ENCODE measurements at regions not wholly inside any gene's neighbourhood (a gene's known extent, or its start where the extent isn't known, plus 50 kb on each side); places are given as distances from the start of the nearest gene placed in this dataset.

DNA sequence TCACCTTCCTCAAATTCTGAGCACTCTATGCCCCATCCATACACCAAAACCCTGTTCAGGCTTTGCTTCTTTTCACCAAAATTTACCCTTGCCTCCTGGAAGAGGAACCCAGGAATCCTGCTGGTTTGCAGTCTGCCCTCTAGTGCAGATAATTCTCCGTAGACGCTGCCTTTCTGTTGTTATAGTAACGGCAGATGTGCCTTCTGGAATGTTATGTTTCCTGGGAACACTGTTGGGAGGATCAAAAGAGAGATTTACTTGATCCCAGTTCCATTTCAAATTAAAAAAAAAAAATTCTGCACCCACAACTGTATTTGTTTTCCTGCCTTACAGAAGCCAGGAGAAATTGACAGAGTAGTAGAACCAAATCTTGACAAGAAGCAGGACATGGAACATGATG lies 104.2 kb upstream of the RMST start:
- H3K4me1 ChIP-seq (ENCODE audit: control insufficient read depth, insufficient read depth, low read length) = no peaks in the 10 kb centered on the region
- 60% methylated on average over 1 of the region's 3 CpGs for WGBS (ENCODE audit: insufficient coverage, low lambda C conversion rate)
- no peak for DNase-seq
- H3K27me3 ChIP-seq (ENCODE audit: control insufficient read depth, insufficient read depth, low read length) = no peaks in the 10 kb centered on the region
- H3K4me3 ChIP-seq (ENCODE audit: low read length) = no peak overlapping the region
- H3K9me3 ChIP-seq (ENCODE audit: control insufficient read depth, low read depth, low read length) = no peaks in the 10 kb centered on the region
- no peak overlapping the region for H3K27ac ChIP-seq (ENCODE audit: low read length)
- no peaks in the 10 kb centered on the region for H3K36me3 ChIP-seq (ENCODE audit: control insufficient read depth, insufficient read depth, low read length)

DNA sequence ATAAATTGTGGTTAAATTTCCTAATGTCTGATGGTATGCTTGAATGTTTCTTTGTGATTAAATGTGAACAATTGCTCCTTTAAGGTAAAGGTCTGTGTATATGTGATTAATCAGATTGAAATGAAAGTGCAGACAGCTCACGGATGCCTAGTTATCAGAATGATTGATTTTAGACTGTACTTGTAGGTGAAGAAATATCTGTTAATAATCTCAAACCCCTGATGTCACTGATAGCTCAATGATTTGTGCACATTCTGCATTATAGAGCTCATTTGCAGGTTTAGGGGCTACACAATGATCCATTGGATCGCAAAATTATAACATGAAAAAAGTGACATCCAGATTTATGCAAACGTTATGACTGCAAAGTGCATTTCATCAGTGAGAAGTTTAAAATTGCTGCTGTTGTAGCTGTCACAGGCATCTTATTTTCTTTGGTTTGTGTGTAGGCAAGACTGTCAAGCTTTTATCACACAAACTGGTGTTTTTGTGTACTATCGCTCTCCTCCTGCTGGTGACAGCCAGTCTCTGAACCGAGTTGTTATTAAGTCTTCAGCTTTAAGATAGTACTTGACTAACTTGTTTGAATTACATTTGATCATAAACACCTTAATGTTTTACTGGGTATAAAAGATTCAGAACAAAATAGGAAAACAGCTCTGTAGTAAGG lies 103.4 kb upstream of the RMST start:
- Histone ChIP-seq H3K9me3 (ENCODE audit: control insufficient read depth, low read depth, low read length) (no peaks in the 10 kb centered on the region), H3K4me3 (ENCODE audit: low read length) (no peak overlapping the region), H3K27me3 (ENCODE audit: control insufficient read depth, insufficient read depth, low read length) (no peaks in the 10 kb centered on the region), H3K4me1 (ENCODE audit: control insufficient read depth, insufficient read depth, low read length) (no peaks in the 10 kb centered on the region), H3K27ac (ENCODE audit: low read length) (no peak overlapping the region), H3K36me3 (ENCODE audit: control insufficient read depth, insufficient read depth, low read length) (no peaks in the 10 kb centered on the region)
- DNase-seq = no peak
- WGBS (ENCODE audit: insufficient coverage, low lambda C conversion rate) = 60% methylated on average over 1 of the region's 5 CpGs

DNA sequence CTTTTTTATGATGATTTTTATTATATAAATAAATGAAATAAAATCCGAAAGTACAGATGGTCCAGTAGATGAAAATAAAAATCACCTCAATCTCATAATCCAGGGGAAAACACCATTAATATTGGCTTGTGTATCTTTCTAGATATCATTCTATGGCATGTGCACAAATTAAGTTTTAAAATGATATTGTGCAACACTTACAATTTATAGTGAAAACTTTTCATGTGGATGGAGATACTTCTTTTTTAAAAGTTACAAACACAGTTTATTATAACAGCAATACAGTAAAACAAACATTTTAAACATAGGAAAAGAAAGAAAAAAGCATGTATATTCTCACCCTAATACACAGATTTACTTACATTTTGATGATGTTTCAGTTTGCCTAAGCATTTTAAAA lies 98.9 kb upstream of the RMST start:
- Histone ChIP-seq H3K36me3 (ENCODE audit: control insufficient read depth, insufficient read depth, low read length) (no peaks in the 10 kb centered on the region), H3K27ac (ENCODE audit: low read length) (no peak overlapping the region), H3K4me1 (ENCODE audit: control insufficient read depth, insufficient read depth, low read length) (no peaks in the 10 kb centered on the region), H3K4me3 (ENCODE audit: low read length) (no peak overlapping the region), H3K9me3 (ENCODE audit: control insufficient read depth, low read depth, low read length) (no peaks in the 10 kb centered on the region), H3K27me3 (ENCODE audit: control insufficient read depth, insufficient read depth, low read length) (no peaks in the 10 kb centered on the region)
- WGBS (ENCODE audit: insufficient coverage, low lambda C conversion rate) = 86% methylated on average over 1 of the region's 1 CpG
- DNase-seq = no peak

DNA sequence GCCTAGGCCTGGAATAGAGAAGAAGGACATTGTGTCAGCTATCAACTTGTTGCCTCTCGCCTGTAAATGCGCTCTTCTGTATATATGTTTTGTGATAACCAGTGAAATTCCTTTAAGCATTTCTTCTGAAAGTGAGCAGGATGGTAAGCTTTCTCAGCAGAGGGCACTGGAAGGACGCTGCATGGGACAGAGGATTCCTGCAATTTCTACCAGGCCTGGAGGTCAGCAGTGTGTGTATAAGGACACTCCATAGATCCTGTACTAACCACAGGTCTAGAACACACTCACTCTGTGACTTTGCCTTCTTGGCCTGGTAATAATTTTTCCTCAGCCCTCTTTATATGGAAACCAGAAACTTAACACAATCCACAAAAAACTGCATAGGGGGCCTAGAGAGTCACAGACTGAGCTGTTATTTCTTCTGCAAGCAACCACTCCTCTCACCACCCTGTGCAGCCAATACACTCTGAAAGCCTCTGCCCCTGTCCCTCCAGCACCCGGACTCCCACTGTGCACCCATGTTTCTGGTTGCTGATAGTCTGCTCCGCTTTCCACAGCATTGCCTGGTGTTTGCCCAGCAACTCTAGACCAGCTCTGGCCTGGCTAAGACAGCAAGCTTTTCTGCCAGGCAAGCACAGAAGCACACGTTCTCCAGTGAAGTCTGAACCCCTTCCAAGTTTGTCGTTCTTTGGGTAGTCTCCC lies 94.0 kb upstream of the RMST start:
- no peaks in the 10 kb centered on the region for H3K36me3 ChIP-seq (ENCODE audit: control insufficient read depth, insufficient read depth, low read length)
- H3K27me3 ChIP-seq (ENCODE audit: control insufficient read depth, insufficient read depth, low read length) = no peaks in the 10 kb centered on the region
- no peak overlapping the region for H3K4me3 ChIP-seq (ENCODE audit: low read length)
- H3K4me1 ChIP-seq (ENCODE audit: control insufficient read depth, insufficient read depth, low read length) = no peaks in the 10 kb centered on the region
- no peaks in the 10 kb centered on the region for H3K9me3 ChIP-seq (ENCODE audit: control insufficient read depth, low read depth, low read length)
- WGBS (ENCODE audit: insufficient coverage, low lambda C conversion rate) = 90% methylated on average over 2 of the region's 7 CpGs
- no peak overlapping the region for H3K27ac ChIP-seq (ENCODE audit: low read length)
- no peak for DNase-seq

DNA sequence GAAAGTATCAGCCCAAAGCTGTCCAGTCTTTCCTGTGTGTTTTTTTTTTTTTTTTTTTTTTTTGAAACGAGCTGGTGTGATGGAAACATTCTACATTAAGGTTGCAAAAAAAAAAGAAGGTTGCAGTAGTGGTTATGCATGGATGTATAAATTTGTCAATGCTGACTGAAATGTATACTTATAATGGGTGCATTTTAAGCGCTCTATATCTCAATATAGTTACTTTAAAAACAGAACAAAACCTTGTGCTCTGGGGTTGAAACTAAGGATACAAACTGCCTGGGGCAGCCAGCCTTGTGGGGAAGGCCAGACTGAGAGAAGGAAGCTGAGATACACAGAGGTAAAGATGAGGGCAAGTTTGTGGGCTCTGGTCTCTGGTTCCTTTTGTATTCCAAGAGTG lies 87.3 kb upstream of the RMST start:
- no peak for DNase-seq
- H3K9me3 ChIP-seq (ENCODE audit: control insufficient read depth, low read depth, low read length) = no peaks in the 10 kb centered on the region
- no peaks in the 10 kb centered on the region for H3K27me3 ChIP-seq (ENCODE audit: control insufficient read depth, insufficient read depth, low read length)
- WGBS (ENCODE audit: insufficient coverage, low lambda C conversion rate) = 100% methylated on average over 1 of the region's 2 CpGs
- no peak overlapping the region for H3K4me3 ChIP-seq (ENCODE audit: low read length)
- H3K36me3 ChIP-seq (ENCODE audit: control insufficient read depth, insufficient read depth, low read length) = no peaks in the 10 kb centered on the region
- no peak overlapping the region for H3K27ac ChIP-seq (ENCODE audit: low read length)
- no peaks in the 10 kb centered on the region for H3K4me1 ChIP-seq (ENCODE audit: control insufficient read depth, insufficient read depth, low read length)

DNA sequence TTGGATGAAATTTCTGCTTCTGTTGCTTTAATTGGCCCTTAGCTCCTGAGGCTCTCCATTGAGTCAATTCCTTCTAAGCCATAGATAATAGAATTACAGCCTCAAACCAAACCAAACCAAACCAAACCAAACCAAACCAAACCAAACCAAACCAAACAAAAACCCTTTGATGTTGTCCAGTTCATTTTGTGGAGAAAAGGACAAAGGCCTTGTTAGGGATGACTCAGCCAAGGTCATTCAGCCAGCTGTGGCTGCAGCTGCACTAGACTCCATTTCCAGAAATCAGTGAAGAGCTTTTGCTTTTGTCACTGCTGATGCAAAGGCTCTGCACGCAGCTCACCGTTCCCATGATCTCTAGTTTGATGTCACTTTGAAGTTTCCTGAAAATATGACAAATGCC lies 82.2 kb upstream of the RMST start:
- no peaks in the 10 kb centered on the region for H3K9me3 ChIP-seq (ENCODE audit: control insufficient read depth, low read depth, low read length)
- no peaks in the 10 kb centered on the region for H3K36me3 ChIP-seq (ENCODE audit: control insufficient read depth, insufficient read depth, low read length)
- no peak for DNase-seq
- no peak overlapping the region for H3K4me3 ChIP-seq (ENCODE audit: low read length)
- H3K27ac ChIP-seq (ENCODE audit: low read length) = no peak overlapping the region
- WGBS (ENCODE audit: insufficient coverage, low lambda C conversion rate) = no CpG with 5 or more reads among the region's 2 CpGs
- no peaks in the 10 kb centered on the region for H3K27me3 ChIP-seq (ENCODE audit: control insufficient read depth, insufficient read depth, low read length)
- no peaks in the 10 kb centered on the region for H3K4me1 ChIP-seq (ENCODE audit: control insufficient read depth, insufficient read depth, low read length)

DNA sequence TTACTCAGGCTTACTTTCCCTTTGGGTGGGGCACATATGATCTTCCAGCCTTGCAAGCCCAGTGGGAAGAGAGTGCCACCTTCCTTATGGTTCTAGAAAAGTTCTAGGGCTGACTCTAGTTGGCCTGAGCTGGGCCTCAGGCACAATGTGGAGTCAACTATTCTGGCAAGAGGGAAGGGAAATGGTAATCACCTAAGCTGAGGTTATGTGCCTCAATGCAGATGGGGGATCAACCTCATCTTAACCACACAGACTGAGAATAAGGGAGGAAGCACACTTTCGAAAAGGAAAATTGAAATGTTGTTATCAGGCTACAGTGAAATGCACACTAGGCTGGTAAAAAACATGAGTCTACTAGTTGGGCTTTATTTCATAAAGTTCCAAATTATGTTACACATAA lies 77.5 kb upstream of the RMST start:
- no peaks in the 10 kb centered on the region for H3K27me3 ChIP-seq (ENCODE audit: control insufficient read depth, insufficient read depth, low read length)
- no CpG with 5 or more reads among the region's 1 CpG for WGBS (ENCODE audit: insufficient coverage, low lambda C conversion rate)

DNA sequence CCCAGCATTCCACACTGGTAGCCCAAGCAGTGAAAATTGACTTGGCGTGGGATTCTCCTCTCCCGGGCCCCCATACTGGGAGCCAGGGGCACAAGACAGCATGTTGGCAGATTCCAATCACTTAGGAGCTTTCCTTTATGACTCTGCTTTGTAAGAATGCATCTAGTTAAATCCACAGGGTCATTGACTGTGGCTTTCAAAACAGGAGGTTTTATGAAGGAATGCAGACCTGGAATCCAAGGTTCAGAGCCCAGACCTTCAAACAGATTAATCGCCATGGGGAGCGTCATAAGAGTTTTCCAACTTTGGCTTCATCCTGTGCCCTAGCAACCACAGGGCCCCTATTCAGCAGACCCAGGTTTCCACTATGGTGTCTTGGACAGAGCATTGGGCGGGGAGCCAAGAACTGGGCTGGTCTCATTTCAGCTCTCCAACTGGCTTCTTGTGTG lies 76.4 kb upstream of the RMST start:
- H3K4me1 ChIP-seq (ENCODE audit: control insufficient read depth, insufficient read depth, low read length) = no peaks in the 10 kb centered on the region
- H3K9me3 ChIP-seq (ENCODE audit: control insufficient read depth, low read depth, low read length) = no peaks in the 10 kb centered on the region
- no CpG with 5 or more reads among the region's 5 CpGs for WGBS (ENCODE audit: insufficient coverage, low lambda C conversion rate)
- no peak overlapping the region for H3K27ac ChIP-seq (ENCODE audit: low read length)
- no peaks in the 10 kb centered on the region for H3K27me3 ChIP-seq (ENCODE audit: control insufficient read depth, insufficient read depth, low read length)
- no peaks in the 10 kb centered on the region for H3K36me3 ChIP-seq (ENCODE audit: control insufficient read depth, insufficient read depth, low read length)
- peak in 1 of 2 donors; percentile 2 for DNase-seq
- no peak overlapping the region for H3K4me3 ChIP-seq (ENCODE audit: low read length)

More for the DNA sequence above, 77.5 kb upstream of the RMST start:
- no peak overlapping the region for H3K4me3 ChIP-seq (ENCODE audit: low read length)
- H3K9me3 ChIP-seq (ENCODE audit: control insufficient read depth, low read depth, low read length) = no peaks in the 10 kb centered on the region
- no peak for DNase-seq
- H3K36me3 ChIP-seq (ENCODE audit: control insufficient read depth, insufficient read depth, low read length) = no peaks in the 10 kb centered on the region
- no peaks in the 10 kb centered on the region for H3K4me1 ChIP-seq (ENCODE audit: control insufficient read depth, insufficient read depth, low read length)
- H3K27ac ChIP-seq (ENCODE audit: low read length) = no peak overlapping the region

DNA sequence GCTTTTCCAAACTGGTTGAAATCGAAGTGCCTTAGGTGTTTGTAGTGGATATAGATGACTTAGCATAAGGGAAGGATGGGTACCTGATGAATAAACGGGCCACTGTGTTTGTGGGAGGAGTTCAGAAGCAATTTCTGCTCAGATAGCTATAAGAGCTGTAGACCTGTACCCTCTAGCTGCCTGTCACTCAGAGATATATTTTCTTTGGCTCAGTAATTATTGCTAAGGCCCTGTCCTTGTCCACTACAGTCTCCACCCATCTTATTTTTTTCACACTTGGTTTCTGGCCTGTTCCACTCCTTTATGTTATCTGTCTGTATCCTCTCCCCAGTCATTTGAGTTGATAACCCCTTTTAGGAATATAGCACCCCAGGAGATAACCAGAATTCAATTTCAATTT lies 74.8 kb upstream of the RMST start:
- H3K4me3 ChIP-seq (ENCODE audit: low read length) = no peak overlapping the region
- H3K27me3 ChIP-seq (ENCODE audit: control insufficient read depth, insufficient read depth, low read length) = no peaks in the 10 kb centered on the region
- no peak for DNase-seq
- no peaks in the 10 kb centered on the region for H3K4me1 ChIP-seq (ENCODE audit: control insufficient read depth, insufficient read depth, low read length)
- no peak overlapping the region for H3K27ac ChIP-seq (ENCODE audit: low read length)
- WGBS (ENCODE audit: insufficient coverage, low lambda C conversion rate) = no CpG with 5 or more reads among the region's 2 CpGs
- no peaks in the 10 kb centered on the region for H3K36me3 ChIP-seq (ENCODE audit: control insufficient read depth, insufficient read depth, low read length)
- no peaks in the 10 kb centered on the region for H3K9me3 ChIP-seq (ENCODE audit: control insufficient read depth, low read depth, low read length)

DNA sequence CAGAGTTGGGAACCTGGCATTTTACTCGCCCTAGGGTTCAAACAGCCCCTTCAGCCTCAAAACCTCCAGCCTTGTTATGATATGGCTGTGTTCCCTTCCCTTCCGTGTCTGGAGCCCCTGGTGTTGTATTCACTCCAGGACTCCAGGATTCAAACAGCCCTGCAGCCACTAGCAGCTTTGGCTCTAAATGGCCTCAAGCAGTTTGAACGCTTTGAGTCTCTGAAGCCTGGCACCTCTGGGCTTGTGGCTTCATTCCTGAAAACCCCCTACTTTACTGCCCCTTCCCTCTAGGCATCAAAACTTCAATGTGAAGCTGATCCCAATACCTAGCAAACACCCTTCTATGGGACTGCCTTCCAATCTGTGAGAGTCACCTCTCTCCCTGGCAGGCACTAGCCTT lies 67.9 kb upstream of the RMST start:
- Histone ChIP-seq H3K27ac (ENCODE audit: low read length) (no peak overlapping the region), H3K27me3 (ENCODE audit: control insufficient read depth, insufficient read depth, low read length) (no peaks in the 10 kb centered on the region), H3K36me3 (ENCODE audit: control insufficient read depth, insufficient read depth, low read length) (no peaks in the 10 kb centered on the region), H3K9me3 (ENCODE audit: control insufficient read depth, low read depth, low read length) (no peaks in the 10 kb centered on the region), H3K4me3 (ENCODE audit: low read length) (no peak overlapping the region), H3K4me1 (ENCODE audit: control insufficient read depth, insufficient read depth, low read length) (no peaks in the 10 kb centered on the region)
- WGBS (ENCODE audit: insufficient coverage, low lambda C conversion rate) = no CpG with 5 or more reads among the region's 3 CpGs
- DNase-seq = no peak

DNA sequence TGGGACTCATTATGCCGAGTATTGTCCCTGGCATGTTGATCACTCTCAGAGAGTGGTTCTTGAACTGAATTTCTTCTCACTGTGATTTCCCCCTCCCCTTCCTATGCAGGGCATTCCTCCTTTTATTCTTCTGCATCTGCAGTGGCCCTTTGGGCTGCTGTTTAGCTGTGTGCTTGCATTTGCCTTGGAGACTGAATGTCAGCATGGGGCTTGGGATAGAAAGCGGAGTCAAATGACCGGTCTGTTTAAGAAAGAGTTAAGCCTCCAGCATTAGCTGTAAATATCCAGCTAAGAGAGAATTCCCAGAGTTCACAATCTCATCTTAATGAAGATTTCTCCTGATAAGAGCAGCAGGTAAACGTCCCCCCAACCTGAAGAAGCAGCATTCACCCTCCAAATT lies 65.6 kb upstream of the RMST start:
- no peak for DNase-seq
- Histone ChIP-seq H3K27ac (ENCODE audit: low read length) (no peak overlapping the region), H3K36me3 (ENCODE audit: control insufficient read depth, insufficient read depth, low read length) (no peaks in the 10 kb centered on the region), H3K4me1 (ENCODE audit: control insufficient read depth, insufficient read depth, low read length) (no peaks in the 10 kb centered on the region), H3K9me3 (ENCODE audit: control insufficient read depth, low read depth, low read length) (no peaks in the 10 kb centered on the region), H3K27me3 (ENCODE audit: control insufficient read depth, insufficient read depth, low read length) (no peaks in the 10 kb centered on the region), H3K4me3 (ENCODE audit: low read length) (no peak overlapping the region)
- 20% methylated on average over 1 of the region's 4 CpGs for WGBS (ENCODE audit: insufficient coverage, low lambda C conversion rate)

Measured in large intestine (tissue), 3 donors.